PC-3 (cell line): ENCODE measurements at regions not wholly inside any gene's neighbourhood (a gene's known extent, or its start where the extent isn't known, plus 50 kb on each side); places are given as distances from the start of the nearest gene placed in this dataset.

Experiments
- ATAC-seq: fragments of 200-7000 bp; cut with Tn5 transposase; 2 replicates; pipeline ENCODE4 v1.9.1; 2020; ENCODE audit warnings: mild to moderate bottlenecking, moderate library complexity
- BruUV-seq: library from RNA; stranded (reverse); fragments of 400-500 nt; replicated peaks from 2 replicates; lab custom pipeline; 2021; lab: Mats Ljungman, UMichigan
- CTCF ChIA-PET: fragments of 300-600 bp; sonication (Branson Sonifier 250); formaldehyde crosslinking; loops from one replicate; lab custom pipeline; 2022; ENCODE audit warnings: antibody characterized with exemption; lab: Charles Lee
- POLR2A ChIA-PET: fragments of 300-600 bp; sonication (Branson Sonifier 250); formaldehyde crosslinking; loops from one replicate; lab custom pipeline; 2022; ENCODE audit warnings: antibody characterized with exemption; ENCODE audit not compliant: unreplicated experiment; lab: Charles Lee
- DNase-seq: peaks from one replicate; pipeline ENCODE4 v3.0.0-alpha.2; 2015
- H2AFZ ChIP-seq: fragments of 300-600 bp; sonication (generic); 2 replicates; pipeline ENCODE4 v1.6.0; 2016; ENCODE audit warnings: antibody characterized with exemption, low read length
- H3F3A ChIP-seq: fragments of 300-600 bp; sonication (generic); one replicate; pipeline ENCODE4 v1.6.0; 2017; ENCODE audit warnings: antibody characterized with exemption, low read length, control low read depth, mild to moderate bottlenecking; ENCODE audit not compliant: unreplicated experiment
- H3K27ac ChIP-seq: fragments of 300-600 bp; sonication (generic); 2 replicates; pipeline ENCODE4 v1.5.1; 2016; ENCODE audit warnings: mild to moderate bottlenecking, low read length
- H3K27me3 ChIP-seq: fragments of 300-600 bp; sonication (generic); 2 replicates; pipeline ENCODE4 v1.6.1; 2016; ENCODE audit warnings: low read length, mixed read lengths
- H3K36me3 ChIP-seq: fragments of 300-600 bp; sonication (generic); 2 replicates; pipeline ENCODE4 v1.6.1; 2016; ENCODE audit warnings: low read depth, mixed run types, low read length, mixed read lengths
- H3K4me1 ChIP-seq: fragments of 300-600 bp; sonication (generic); 2 replicates; pipeline ENCODE4 v1.5.1; 2016; ENCODE audit warnings: low read length; ENCODE audit not compliant: insufficient read depth
- H3K4me2 ChIP-seq: fragments of 300-600 bp; sonication (generic); 2 replicates; pipeline ENCODE4 v1.6.0; 2016; ENCODE audit warnings: low read length
- H3K4me3 ChIP-seq: fragments of 300-600 bp; sonication (generic); 2 replicates; pipeline ENCODE4 v1.5.1; 2016; ENCODE audit warnings: mild to moderate bottlenecking, low read length, mixed read lengths
- H3K79me2 ChIP-seq: fragments of 300-600 bp; sonication (generic); 2 replicates; pipeline ENCODE4 v1.6.1; 2017; ENCODE audit warnings: low read length, mixed read lengths
- H3K9ac ChIP-seq: fragments of 300-600 bp; sonication (generic); 2 replicates; pipeline ENCODE4 v1.6.0; 2016; ENCODE audit warnings: mild to moderate bottlenecking, low read length
- H3K9me2 ChIP-seq: fragments of 300-600 bp; sonication (generic); replicated peaks from 2 replicates; pipeline ENCODE4 v1.6.1; 2016; ENCODE audit warnings: mixed run types, low read length, mixed read lengths
- H3K9me3 ChIP-seq: fragments of 300-600 bp; sonication (generic); 2 replicates; pipeline ENCODE4 v1.6.1; 2016; ENCODE audit warnings: low read length, mixed read lengths
- H4K20me1 ChIP-seq: fragments of 300-600 bp; sonication (generic); 2 replicates; pipeline ENCODE4 v1.6.1; 2016; ENCODE audit warnings: low read length, mixed read lengths
- CTCF ChIP-seq: fragments of 300-600 bp; sonication (generic); conservative IDR thresholded peaks from 2 replicates; pipeline ENCODE4 v1.5.1; 2017; ENCODE audit warnings: antibody characterized with exemption, low read depth, mild to moderate bottlenecking, low read length
- EZH2 ChIP-seq: fragments of 300-600 bp; sonication (generic); IDR thresholded peaks from one replicate; pipeline ENCODE4 v1.6.1; 2017; ENCODE audit warnings: antibody characterized with exemption, mild to moderate bottlenecking, low read length; ENCODE audit not compliant: unreplicated experiment
- EZH2phosphoT487 ChIP-seq: fragments of 300-600 bp; sonication (generic); IDR thresholded peaks from 2 replicates; pipeline ENCODE4 v1.6.1; 2018; ENCODE audit warnings: mild to moderate bottlenecking, antibody characterized with exemption, low read length, borderline replicate concordance
- intact Hi-C: fragments of 100-400 bp; cut with micrococcal nuclease; formaldehyde crosslinking; loops from 2 replicates; pipeline ENCODE4 v1.9.0; 2023

GRCh38 chr4:110799211-110799610 is 176.3 kb upstream of the PITX2 start:
- intact Hi-C loops: no loop called here
- H3K27ac ChIP-seq: no peak overlapping the region
- H3K27me3 ChIP-seq: peaks cover 72% of the 10 kb centered on the region
- no peaks in the 10 kb centered on the region for H3K4me1 ChIP-seq
- H3K9ac ChIP-seq: no peak overlapping the region
- H3K79me2 ChIP-seq: no peaks in the 10 kb centered on the region
- BruUV-seq: no TSS peak
- no peak overlapping the region for H3K4me2 ChIP-seq
- POLR2A ChIA-PET: no interaction called here
- ATAC-seq (no peak), DNase-seq (no peak)
- CTCF ChIA-PET: interaction anchor here (0.6 kb wide), 1 partner anchor 15 kb away, joined by 3 read pairs; no protein-coding TSS in a partner anchor
- H3K9me2 ChIP-seq: no peaks in the 10 kb centered on the region
- TF ChIP-seq CTCF (no peak), EZH2 (no peak), EZH2phosphoT487 (no peak)
- H3K36me3 ChIP-seq: no peaks in the 10 kb centered on the region
- no peaks in the 10 kb centered on the region for H3K9me3 ChIP-seq
- H3K4me3 ChIP-seq: no peak overlapping the region
- no peaks in the 10 kb centered on the region for H4K20me1 ChIP-seq
- H2AFZ ChIP-seq: no peak overlapping the region
- no peaks in the 10 kb centered on the region for H3F3A ChIP-seq

GRCh38 chr4:110801591-110801990 is 178.7 kb upstream of the PITX2 start:
- no peak overlapping the region for H2AFZ ChIP-seq
- CTCF ChIA-PET: no interaction called here

More at GRCh38 chr4:110801591-110801990, 178.7 kb upstream of the PITX2 start:
- H3K4me3 ChIP-seq: no peak overlapping the region
- H3K36me3 ChIP-seq: no peaks in the 10 kb centered on the region
- ATAC-seq (no peak), DNase-seq (no peak)
- no peak for TF ChIP-seq CTCF
- TF ChIP-seq EZH2: no peak
- no peak for TF ChIP-seq EZH2phosphoT487
- no peak overlapping the region for H3K4me2 ChIP-seq
- H3K4me1 ChIP-seq: no peaks in the 10 kb centered on the region
- no peak overlapping the region for H3K9ac ChIP-seq
- H3K27me3 ChIP-seq: peaks cover 57% of the 10 kb centered on the region
- H3F3A ChIP-seq: no peaks in the 10 kb centered on the region
- H3K9me2 ChIP-seq: no peaks in the 10 kb centered on the region
- no peak overlapping the region for H3K27ac ChIP-seq
- intact Hi-C loops: no loop called here
- POLR2A ChIA-PET: no interaction called here
- H4K20me1 ChIP-seq: no peaks in the 10 kb centered on the region
- no peaks in the 10 kb centered on the region for H3K9me3 ChIP-seq
- BruUV-seq: no TSS peak
- no peaks in the 10 kb centered on the region for H3K79me2 ChIP-seq
